Cardiac fibroblast (primary cell): ENCODE measurements at regions not wholly inside any gene's neighbourhood (a gene's known extent, or its start where the extent isn't known, plus 50 kb on each side); places are given as distances from the start of the nearest gene placed in this dataset.
A peak's percentile ranks its signal among the peaks of the same experiment; 100 is the strongest.

Experiments used
- DNase-seq, 2 donors: peaks; one replicate each; pipeline versions ENCODE4 v3.0.0 to v3.0.0-alpha.2; 2010; ENCODE audit warnings: low read depth in 2 of 2
- H3K4me3 ChIP-seq, 2 donors: replicated peaks in 1 of 2; 1 replicate in 1 of 2; 2 replicates in 1 of 2; pipeline ENCODE4 v1.5.1; 2011; ENCODE audit warnings: low read depth in 2 of 2, low read length in 2 of 2, mild to moderate bottlenecking in 2 of 2, moderate library complexity in 1 of 2
- CTCF ChIP-seq: IDR thresholded peaks from one replicate; pipeline ENCODE4 v1.5.1; 2011; ENCODE audit warnings: low read depth, mild to moderate bottlenecking, low read length, inconsistent platforms

GRCh38 chr1:80171631-80172030, 1165.1 kb upstream of the ADGRL4 start:
- no peak for DNase-seq
- H3K4me3 ChIP-seq, result no peak overlapping the region
- TF ChIP-seq CTCF, result no peak

GRCh38 chr1:80170811-80171485, 1164.4 kb upstream of the ADGRL4 start:
- peak; percentile 2 to 62 for DNase-seq
- H3K4me3 ChIP-seq, result no peak overlapping the region
- no peak for TF ChIP-seq CTCF

GRCh38 chr1:80164150-80164549, 1157.6 kb upstream of the ADGRL4 start:
- no peak for TF ChIP-seq CTCF
- DNase-seq, result no peak
- no peak overlapping the region for H3K4me3 ChIP-seq

- DNase-seq, result no peak
- no peak overlapping the region for H3K4me3 ChIP-seq
- no peak for TF ChIP-seq CTCF
These were observed 1157.2 kb upstream of the ADGRL4 start for GRCh38 chr1:80163686-80164085.

GRCh38 chr1:80158771-80159170, 1152.2 kb upstream of the ADGRL4 start:
- no peak for DNase-seq
- no peak for TF ChIP-seq CTCF
- H3K4me3 ChIP-seq, result no peak overlapping the region

- no peak for DNase-seq
- TF ChIP-seq CTCF, result no peak
- H3K4me3 ChIP-seq, result no peak overlapping the region
These were observed 1151.7 kb upstream of the ADGRL4 start for GRCh38 chr1:80158266-80158665.

GRCh38 chr1:80155371-80155770, 1148.8 kb upstream of the ADGRL4 start:
- H3K4me3 ChIP-seq, result no peak overlapping the region
- peak; percentile 3 to 4 for DNase-seq
- no peak for TF ChIP-seq CTCF
